GM12891 (cell line): ENCODE measurements at regions not wholly inside any gene's neighbourhood (a gene's known extent, or its start where the extent isn't known, plus 50 kb on each side); places are given as distances from the start of the nearest gene placed in this dataset.

Experiments used
- PAX5 ChIP-seq: IDR thresholded peaks from 2 replicates; pipeline ENCODE4 v1.6.1; 2011; ENCODE audit warnings: low read length, moderate library complexity, mild to moderate bottlenecking; ENCODE audit not compliant: insufficient read depth, severe bottlenecking
- POLR2A ChIP-seq: IDR thresholded peaks from 2 replicates; pipeline ENCODE4 v1.6.1; 2011; ENCODE audit warnings: low read depth, low read length, control low read depth
- POLR2AphosphoS5 ChIP-seq: IDR thresholded peaks from 2 replicates; pipeline ENCODE4 v1.6.1; 2011; ENCODE audit warnings: low read depth, low read length, control low read depth
- SPI1 ChIP-seq: IDR thresholded peaks from 2 replicates; pipeline ENCODE4 v1.6.1; 2011; ENCODE audit warnings: low read depth, low read length, control low read depth
- TAF1 ChIP-seq: IDR thresholded peaks from 2 replicates; pipeline ENCODE4 v1.6.1; 2011; ENCODE audit warnings: low read depth, low read length, control low read depth

GRCh38 chr4:181688432-181688831 is 554.8 kb upstream of the TENM3 start:
- TF ChIP-seq TAF1 (no peak), POLR2AphosphoS5 (no peak), POLR2A (no peak), PAX5 (no peak), SPI1 (no peak)
